GM23248 (cell line): ENCODE measurements at regions not wholly inside any gene's neighbourhood (a gene's known extent, or its start where the extent isn't known, plus 50 kb on each side); places are given as distances from the start of the nearest gene placed in this dataset.

Experiments used
- EZH2 ChIP-seq: fragments of 200-600 bp; sonication (generic); IDR thresholded peaks from 2 replicates; pipeline ENCODE4 v1.6.1; 2018; ENCODE audit warnings: antibody characterized with exemption, mild to moderate bottlenecking; ENCODE audit not compliant: insufficient read depth, poor library complexity, severe bottlenecking
- EZH2phosphoT487 ChIP-seq: fragments of 200-600 bp; sonication (generic); IDR thresholded peaks from 2 replicates; pipeline ENCODE4 v1.6.1; 2018; ENCODE audit warnings: antibody characterized with exemption, moderate library complexity, mild to moderate bottlenecking, low read depth; ENCODE audit not compliant: insufficient read depth

DNA sequence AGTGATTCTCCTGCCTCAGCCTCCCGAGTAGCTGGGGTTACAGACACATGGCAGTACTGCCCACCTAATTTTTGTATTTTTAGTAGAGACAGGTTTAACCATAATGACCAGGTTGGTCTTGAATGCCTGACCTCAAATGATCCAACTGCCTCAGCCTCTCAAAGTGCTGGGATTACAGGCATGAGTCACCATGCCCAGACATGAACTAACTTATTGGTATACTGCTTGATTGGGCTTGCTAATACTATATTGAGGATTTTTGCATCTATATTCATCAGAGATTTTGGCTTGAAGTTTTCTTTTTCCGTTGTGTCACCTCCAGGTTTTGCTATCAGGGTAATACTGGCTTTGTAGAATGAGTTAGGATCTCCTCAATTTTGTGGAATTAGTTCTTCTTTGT lies 706.1 kb upstream of the HS6ST1 start:
- TF ChIP-seq EZH2 (no peak), EZH2phosphoT487 (no peak)
